Endothelial cell (in vitro differentiated cells): ENCODE measurements at regions not wholly inside any gene's neighbourhood (a gene's known extent, or its start where the extent isn't known, plus 50 kb on each side); places are given as distances from the start of the nearest gene placed in this dataset.

Source experiments
- DNase-seq: peaks from one replicate; pipeline ENCODE4 v3.0.0; 2021; ENCODE audit warnings: low spot score
- H3K27ac Mint-ChIP-seq: one replicate; pipeline ENCODE4 v1.8.0; 2021; ENCODE audit warnings: mixed read lengths, inconsistent platforms; ENCODE audit not compliant: unreplicated experiment
- H3K27me3 Mint-ChIP-seq: one replicate; pipeline ENCODE4 v1.8.0; 2021; ENCODE audit warnings: mild to moderate bottlenecking, moderate library complexity, mixed read lengths, inconsistent platforms; ENCODE audit not compliant: unreplicated experiment
- H3K36me3 Mint-ChIP-seq: one replicate; pipeline ENCODE4 v1.8.0; 2021; ENCODE audit warnings: mild to moderate bottlenecking, low read depth, mixed read lengths, inconsistent platforms; ENCODE audit not compliant: unreplicated experiment
- H3K4me1 Mint-ChIP-seq: one replicate; pipeline ENCODE4 v1.8.0; 2021; ENCODE audit warnings: mild to moderate bottlenecking, mixed read lengths, inconsistent platforms; ENCODE audit not compliant: unreplicated experiment
- H3K4me3 Mint-ChIP-seq: one replicate; pipeline ENCODE4 v1.8.0; 2021; ENCODE audit warnings: mild to moderate bottlenecking, mixed read lengths, inconsistent platforms; ENCODE audit not compliant: unreplicated experiment
- H3K9me3 Mint-ChIP-seq: one replicate; pipeline ENCODE4 v1.8.0; 2021; ENCODE audit warnings: mixed read lengths, inconsistent platforms; ENCODE audit not compliant: unreplicated experiment
- TF ChIP-seq, protein P1 (sequence below): fragments of 200-600 bp; sonication (generic); IDR thresholded peaks from one replicate; pipeline ENCODE4 v1.5.0; 2021; ENCODE audit warnings: antibody characterized with exemption; ENCODE audit not compliant: unreplicated experiment

GRCh38 chr4:158006990-158007389 is 165.8 kb downstream of the GASK1B start:
- peaks cover 45% of the 10 kb centered on the region for H3K4me1 Mint-ChIP-seq
- DNase-seq, result no peak

DNA sequence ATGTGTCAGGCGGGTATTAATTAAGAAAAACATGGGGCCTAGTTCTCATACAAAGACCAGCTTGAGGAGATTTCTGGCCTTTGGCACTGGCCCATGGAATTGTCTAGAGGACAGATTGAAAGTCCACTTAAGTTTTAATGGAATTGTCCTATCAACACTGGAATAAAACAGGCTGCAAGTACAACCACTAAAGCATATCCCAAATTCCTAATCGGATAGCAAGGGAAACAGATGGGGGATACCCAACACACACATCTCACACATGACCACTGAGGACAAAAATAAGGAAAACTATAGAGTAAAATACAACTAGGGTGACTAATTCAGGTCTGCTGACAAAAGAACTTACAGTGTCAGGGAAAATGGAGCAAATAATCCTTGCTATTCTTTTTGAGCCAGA is 167.8 kb downstream of the GASK1B start:
- TF ChIP-seq, protein P1, sequence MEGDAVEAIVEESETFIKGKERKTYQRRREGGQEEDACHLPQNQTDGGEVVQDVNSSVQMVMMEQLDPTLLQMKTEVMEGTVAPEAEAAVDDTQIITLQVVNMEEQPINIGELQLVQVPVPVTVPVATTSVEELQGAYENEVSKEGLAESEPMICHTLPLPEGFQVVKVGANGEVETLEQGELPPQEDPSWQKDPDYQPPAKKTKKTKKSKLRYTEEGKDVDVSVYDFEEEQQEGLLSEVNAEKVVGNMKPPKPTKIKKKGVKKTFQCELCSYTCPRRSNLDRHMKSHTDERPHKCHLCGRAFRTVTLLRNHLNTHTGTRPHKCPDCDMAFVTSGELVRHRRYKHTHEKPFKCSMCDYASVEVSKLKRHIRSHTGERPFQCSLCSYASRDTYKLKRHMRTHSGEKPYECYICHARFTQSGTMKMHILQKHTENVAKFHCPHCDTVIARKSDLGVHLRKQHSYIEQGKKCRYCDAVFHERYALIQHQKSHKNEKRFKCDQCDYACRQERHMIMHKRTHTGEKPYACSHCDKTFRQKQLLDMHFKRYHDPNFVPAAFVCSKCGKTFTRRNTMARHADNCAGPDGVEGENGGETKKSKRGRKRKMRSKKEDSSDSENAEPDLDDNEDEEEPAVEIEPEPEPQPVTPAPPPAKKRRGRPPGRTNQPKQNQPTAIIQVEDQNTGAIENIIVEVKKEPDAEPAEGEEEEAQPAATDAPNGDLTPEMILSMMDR, result no peak
- H3K4me3 Mint-ChIP-seq, result no peak overlapping the region
- H3K4me1 Mint-ChIP-seq, result peaks cover 56% of the 10 kb centered on the region
- no peaks in the 10 kb centered on the region for H3K9me3 Mint-ChIP-seq
- no peak overlapping the region for H3K27ac Mint-ChIP-seq
- no peaks in the 10 kb centered on the region for H3K36me3 Mint-ChIP-seq
- no peak for DNase-seq
- H3K27me3 Mint-ChIP-seq, result no peaks in the 10 kb centered on the region

More at GRCh38 chr4:158006990-158007389, 165.8 kb downstream of the GASK1B start:
- no peaks in the 10 kb centered on the region for H3K9me3 Mint-ChIP-seq
- TF ChIP-seq, protein P1, result no peak
- H3K36me3 Mint-ChIP-seq, result no peaks in the 10 kb centered on the region
- H3K27me3 Mint-ChIP-seq, result no peaks in the 10 kb centered on the region
- H3K27ac Mint-ChIP-seq, result peak overlapping the region; percentile 95
- H3K4me3 Mint-ChIP-seq, result no peak overlapping the region

DNA sequence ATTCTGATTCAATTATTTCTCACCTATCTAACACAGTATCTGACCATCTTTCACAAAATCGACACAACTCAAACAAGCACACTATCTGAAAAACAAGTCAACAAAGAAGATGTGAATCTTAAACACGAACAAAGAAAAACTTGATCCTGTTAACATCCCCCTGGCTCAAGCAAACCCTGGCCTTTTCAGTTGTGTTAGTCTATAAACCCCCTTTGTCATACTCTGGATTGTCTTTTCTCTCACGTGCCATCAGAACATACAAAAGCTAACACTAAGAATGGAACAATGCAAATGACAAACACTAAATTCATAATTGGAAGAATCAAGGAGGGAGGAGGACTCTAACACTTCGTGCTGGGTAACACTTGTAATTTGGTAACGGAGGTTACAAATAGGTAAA is 168.7 kb downstream of the GASK1B start:
- H3K4me1 Mint-ChIP-seq, result peaks cover 56% of the 10 kb centered on the region
- TF ChIP-seq, protein P1, result no peak
- H3K4me3 Mint-ChIP-seq, result no peak overlapping the region
- H3K27ac Mint-ChIP-seq, result peak overlapping the region; percentile 16
- no peak for DNase-seq
- H3K36me3 Mint-ChIP-seq, result no peaks in the 10 kb centered on the region
- no peaks in the 10 kb centered on the region for H3K27me3 Mint-ChIP-seq
- H3K9me3 Mint-ChIP-seq, result no peaks in the 10 kb centered on the region

DNA sequence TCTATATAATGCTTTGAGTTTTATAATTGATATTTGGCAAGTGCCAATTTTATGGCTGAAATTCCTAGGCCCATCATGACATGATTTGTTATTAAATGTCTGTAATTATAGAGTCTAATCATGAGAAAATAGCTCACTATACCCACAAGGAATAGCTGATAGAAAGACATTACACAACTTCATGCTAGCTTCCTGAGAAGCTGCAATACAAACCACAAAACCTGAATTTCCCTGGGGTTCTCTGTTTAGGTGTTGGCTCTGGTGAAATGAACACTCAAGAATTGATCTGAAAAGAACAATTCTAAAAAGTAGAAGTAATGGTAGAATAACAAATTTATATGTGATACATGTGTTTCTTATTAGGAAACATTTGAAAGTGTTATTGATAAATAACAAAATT is 169.6 kb downstream of the GASK1B start:
- H3K27me3 Mint-ChIP-seq, result no peaks in the 10 kb centered on the region
- no peak overlapping the region for H3K4me3 Mint-ChIP-seq
- TF ChIP-seq, protein P1, result no peak
- H3K9me3 Mint-ChIP-seq, result no peaks in the 10 kb centered on the region
- DNase-seq, result no peak
- H3K27ac Mint-ChIP-seq, result no peak overlapping the region
- H3K4me1 Mint-ChIP-seq, result peaks cover 57% of the 10 kb centered on the region
- no peaks in the 10 kb centered on the region for H3K36me3 Mint-ChIP-seq

DNA sequence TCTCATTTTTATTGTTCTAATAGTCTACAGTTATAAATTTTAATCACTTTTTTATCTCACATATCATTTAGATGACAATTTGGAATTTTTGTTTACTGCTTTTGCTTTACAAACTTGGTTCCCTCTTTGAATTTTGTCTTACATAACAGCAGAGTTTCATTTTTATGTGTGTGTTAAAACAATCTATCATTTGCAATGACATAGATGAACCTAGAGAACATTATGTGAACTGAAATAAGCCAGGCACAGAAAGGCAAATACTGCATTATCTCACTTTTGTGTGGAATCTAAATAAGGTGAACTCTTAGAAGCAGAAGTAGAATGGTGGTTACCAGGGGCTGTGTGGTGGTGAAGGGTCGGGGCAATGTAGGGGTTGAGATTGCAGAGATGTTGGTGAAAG is 170.7 kb downstream of the GASK1B start:
- Mint-ChIP-seq H3K27me3 (no peaks in the 10 kb centered on the region), H3K4me3 (no peak overlapping the region), H3K27ac (peak overlapping the region; percentile 70), H3K36me3 (no peaks in the 10 kb centered on the region), H3K9me3 (no peaks in the 10 kb centered on the region), H3K4me1 (peaks cover 55% of the 10 kb centered on the region)
- TF ChIP-seq, protein P1, result no peak
- no peak for DNase-seq
